ENCODE measurements at regions not wholly inside any gene's neighbourhood (a gene's known extent, or its start where the extent isn't known, plus 50 kb on each side); places are given as distances from the start of the nearest gene placed in this dataset.
A peak's percentile ranks its signal among the peaks of the same experiment; 100 is the strongest.

DNA sequence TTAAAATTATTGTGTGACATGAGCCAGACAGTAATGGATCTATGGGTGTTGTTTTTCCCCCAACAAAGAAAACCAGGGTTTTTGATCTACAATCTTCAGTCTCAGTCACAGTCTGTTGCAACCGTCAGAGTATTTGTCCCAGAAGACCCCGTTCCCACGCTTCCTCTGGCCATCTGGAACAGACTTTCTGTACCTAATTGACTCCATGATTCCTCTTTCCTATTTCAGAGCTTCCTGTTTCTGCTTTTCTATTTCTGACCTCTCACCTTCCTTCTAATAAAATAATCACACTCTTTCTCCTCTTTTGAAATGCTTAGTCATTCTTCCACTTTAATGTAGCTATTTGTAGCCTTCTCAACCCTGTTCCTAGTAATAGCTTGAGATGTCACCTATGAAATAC lies 1044.8 kb downstream of the DTWD2 start:
- Mint-ChIP-seq H3K27ac (no peak overlapping the region), H3K27me3 (ENCODE audit: insufficient read depth, low read depth) (peaks cover 3% of the 10 kb centered on the region), H3K9me3 (no peaks in the 10 kb centered on the region), H3K4me1 (no peaks in the 10 kb centered on the region), H3K4me3 (no peak overlapping the region), H3K36me3 (no peaks in the 10 kb centered on the region)
- TF ChIP-seq EZH2 (IDR thresholded peaks at IDR 0.05) = no peak
- TF ChIP-seq EZH2phosphoT487 (IDR thresholded peaks at IDR 0.05) = no peak
- TF ChIP-seq, protein P1, sequence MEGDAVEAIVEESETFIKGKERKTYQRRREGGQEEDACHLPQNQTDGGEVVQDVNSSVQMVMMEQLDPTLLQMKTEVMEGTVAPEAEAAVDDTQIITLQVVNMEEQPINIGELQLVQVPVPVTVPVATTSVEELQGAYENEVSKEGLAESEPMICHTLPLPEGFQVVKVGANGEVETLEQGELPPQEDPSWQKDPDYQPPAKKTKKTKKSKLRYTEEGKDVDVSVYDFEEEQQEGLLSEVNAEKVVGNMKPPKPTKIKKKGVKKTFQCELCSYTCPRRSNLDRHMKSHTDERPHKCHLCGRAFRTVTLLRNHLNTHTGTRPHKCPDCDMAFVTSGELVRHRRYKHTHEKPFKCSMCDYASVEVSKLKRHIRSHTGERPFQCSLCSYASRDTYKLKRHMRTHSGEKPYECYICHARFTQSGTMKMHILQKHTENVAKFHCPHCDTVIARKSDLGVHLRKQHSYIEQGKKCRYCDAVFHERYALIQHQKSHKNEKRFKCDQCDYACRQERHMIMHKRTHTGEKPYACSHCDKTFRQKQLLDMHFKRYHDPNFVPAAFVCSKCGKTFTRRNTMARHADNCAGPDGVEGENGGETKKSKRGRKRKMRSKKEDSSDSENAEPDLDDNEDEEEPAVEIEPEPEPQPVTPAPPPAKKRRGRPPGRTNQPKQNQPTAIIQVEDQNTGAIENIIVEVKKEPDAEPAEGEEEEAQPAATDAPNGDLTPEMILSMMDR (IDR thresholded peaks at IDR 0.05) = no peak
- peak overlapping the region; percentile 14 for H2AFZ ChIP-seq (replicated peaks)
- H3K4me2 ChIP-seq = no peak overlapping the region
- H3K4me3 ChIP-seq = no peak overlapping the region
- no peaks in the 10 kb centered on the region for H3F3A ChIP-seq (ENCODE audit: low read depth)
- H4K20me1 ChIP-seq (ENCODE audit: low read depth) = no peaks in the 10 kb centered on the region
- H3K4me1 ChIP-seq = no peaks in the 10 kb centered on the region
- H3K27ac ChIP-seq = no peak overlapping the region
- no peaks in the 10 kb centered on the region for H3K79me2 ChIP-seq (ENCODE audit: low read depth)
- DNase-seq (ENCODE audit: low spot score) = no peak
- H3K9me3 ChIP-seq (ENCODE audit: low read depth) = no peaks in the 10 kb centered on the region
- no peaks in the 10 kb centered on the region for H3K27me3 ChIP-seq
- H3K36me3 ChIP-seq = no peaks in the 10 kb centered on the region
- no peak overlapping the region for H3K9ac ChIP-seq

DNA sequence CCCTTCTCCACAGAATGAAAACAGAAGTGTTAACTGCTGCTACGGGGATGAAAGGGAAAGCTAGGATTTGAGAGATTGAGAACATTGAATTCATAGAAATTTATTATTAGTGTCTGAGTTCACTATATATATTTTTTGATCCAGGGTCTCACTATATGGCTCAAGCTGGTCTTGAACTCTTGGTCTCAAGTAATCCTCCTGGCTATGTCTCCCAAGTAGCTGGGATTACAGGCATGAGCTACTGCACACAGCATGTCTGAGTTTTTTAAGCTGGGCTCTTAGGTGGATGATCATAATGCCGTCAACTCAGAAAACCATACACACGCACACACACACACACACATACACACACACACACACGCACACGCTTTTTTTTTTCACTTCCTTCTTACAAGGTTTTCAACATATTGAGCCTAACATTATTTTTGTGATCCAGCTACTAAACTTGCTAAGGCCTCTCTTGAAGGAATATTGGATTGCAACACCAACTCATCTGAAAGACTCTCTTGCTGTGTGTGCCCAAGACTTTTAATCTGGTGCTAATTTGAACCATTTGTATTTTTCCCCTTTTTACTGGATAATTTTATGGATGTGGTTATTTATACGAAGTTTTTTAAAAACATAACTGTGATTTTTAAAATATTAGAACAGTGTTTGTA lies 1045.4 kb downstream of the DTWD2 start:
- Histone ChIP-seq H3K4me3 (no peak overlapping the region), H3F3A (ENCODE audit: low read depth) (no peaks in the 10 kb centered on the region), H3K9ac (no peak overlapping the region), H3K79me2 (ENCODE audit: low read depth) (no peaks in the 10 kb centered on the region), H2AFZ (replicated peaks) (no peak overlapping the region), H3K27me3 (no peaks in the 10 kb centered on the region), H3K27ac (no peak overlapping the region), H3K9me3 (ENCODE audit: low read depth) (no peaks in the 10 kb centered on the region), H3K4me1 (no peaks in the 10 kb centered on the region), H3K4me2 (no peak overlapping the region), H3K36me3 (no peaks in the 10 kb centered on the region), H4K20me1 (ENCODE audit: low read depth) (no peaks in the 10 kb centered on the region)
- Mint-ChIP-seq H3K27ac (no peak overlapping the region), H3K9me3 (peaks cover 2% of the 10 kb centered on the region), H3K4me1 (no peaks in the 10 kb centered on the region), H3K4me3 (no peak overlapping the region), H3K36me3 (no peaks in the 10 kb centered on the region), H3K27me3 (ENCODE audit: insufficient read depth, low read depth) (peaks cover 3% of the 10 kb centered on the region)
- DNase-seq (ENCODE audit: low spot score) = no peak
- TF ChIP-seq EZH2phosphoT487 (IDR thresholded peaks at IDR 0.05) (no peak), EZH2 (IDR thresholded peaks at IDR 0.05) (no peak)
- TF ChIP-seq, protein P1 (IDR thresholded peaks at IDR 0.05) = no peak

DNA sequence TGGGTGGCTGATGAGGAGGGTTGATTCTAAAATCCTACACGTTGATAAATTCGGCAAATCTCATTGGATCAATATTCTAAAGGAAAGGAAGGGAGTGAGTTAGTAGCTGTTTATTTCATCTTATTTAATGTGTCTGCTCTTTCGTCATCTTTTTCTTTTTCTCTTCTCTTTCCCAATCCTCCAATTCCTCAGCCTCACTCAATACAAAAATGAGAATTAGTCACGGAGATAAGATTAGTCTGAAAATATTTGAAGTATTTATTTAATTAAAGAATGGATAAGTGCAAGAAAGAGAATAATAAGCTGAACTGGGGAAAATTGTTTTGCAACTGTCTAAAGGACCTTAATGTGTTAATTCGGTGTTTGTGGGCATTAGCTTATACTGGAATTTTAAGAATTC lies 1095.1 kb downstream of the DTWD2 start:
- no peaks in the 10 kb centered on the region for H3K27me3 Mint-ChIP-seq (ENCODE audit: insufficient read depth, low read depth)
- no peaks in the 10 kb centered on the region for H3K36me3 Mint-ChIP-seq
- H3K4me3 Mint-ChIP-seq = no peak overlapping the region
- peak overlapping the region; percentile 4 for H3K27ac Mint-ChIP-seq
- TF ChIP-seq EZH2 (IDR thresholded peaks at IDR 0.05) (no peak), EZH2phosphoT487 (IDR thresholded peaks at IDR 0.05) (no peak)
- TF ChIP-seq, protein P1 (IDR thresholded peaks at IDR 0.05) = no peak
- Histone ChIP-seq H3K4me2 (no peak overlapping the region), H2AFZ (replicated peaks) (no peak overlapping the region), H3K9ac (no peak overlapping the region), H3K27me3 (no peaks in the 10 kb centered on the region), H3K36me3 (no peaks in the 10 kb centered on the region), H3K79me2 (ENCODE audit: low read depth) (no peaks in the 10 kb centered on the region), H3K4me1 (peaks cover 6% of the 10 kb centered on the region), H3F3A (ENCODE audit: low read depth) (no peaks in the 10 kb centered on the region), H3K4me3 (no peak overlapping the region), H4K20me1 (ENCODE audit: low read depth) (no peaks in the 10 kb centered on the region), H3K9me3 (ENCODE audit: low read depth) (no peaks in the 10 kb centered on the region), H3K27ac (no peak overlapping the region)
- DNase-seq (ENCODE audit: low spot score) = no peak
- H3K9me3 Mint-ChIP-seq = no peaks in the 10 kb centered on the region
- peaks cover 4% of the 10 kb centered on the region for H3K4me1 Mint-ChIP-seq

All from neural progenitor cell (in vitro differentiated cells).